ENCODE measurements at regions not wholly inside any gene's neighbourhood (a gene's known extent, or its start where the extent isn't known, plus 50 kb on each side); places are given as distances from the start of the nearest gene placed in this dataset.

DNA sequence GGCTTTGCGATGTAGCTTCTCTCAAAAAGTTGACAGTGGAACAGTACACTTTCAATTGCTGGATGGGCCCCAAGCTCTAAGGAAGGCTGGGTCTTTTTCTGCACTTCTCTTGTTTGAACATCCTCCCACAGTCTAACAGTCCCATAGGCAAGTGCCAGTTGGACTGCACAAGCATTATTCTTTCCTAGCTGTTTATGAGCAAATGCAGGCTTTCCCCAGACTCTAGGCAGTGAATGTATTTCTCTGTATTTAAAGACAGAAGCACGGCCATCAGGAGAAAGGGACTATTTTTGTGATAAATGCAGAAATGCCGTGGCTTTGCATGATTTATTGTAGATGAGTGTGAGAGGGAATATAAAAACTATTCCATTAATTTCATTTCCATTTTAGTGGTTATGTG, 539.3 kb upstream of the LMCD1 start:
- no peaks in the 10 kb centered on the region for H3K27me3 ChIP-seq (ENCODE audit: insufficient read depth, low read depth, low read length)

GRCh38 chr3:7964899-7965298, 536.7 kb upstream of the LMCD1 start:
- no peaks in the 10 kb centered on the region for H3K36me3 ChIP-seq (ENCODE audit: insufficient read depth, low read length)
- no peak overlapping the region for H3K9ac ChIP-seq (ENCODE audit: low read length)
- no peaks in the 10 kb centered on the region for H3K27me3 ChIP-seq (ENCODE audit: insufficient read depth, low read depth, low read length)
- H3K9me2 ChIP-seq (ENCODE audit: insufficient read depth, low read length), result no peaks in the 10 kb centered on the region
- no peaks in the 10 kb centered on the region for H3F3A ChIP-seq (ENCODE audit: insufficient read depth, low read length, poor library complexity, severe bottlenecking)
- H3K4me3 ChIP-seq (ENCODE audit: low read length), result no peak overlapping the region
- H3K4me2 ChIP-seq (ENCODE audit: low read length), result no peak overlapping the region
- H3K79me2 ChIP-seq (replicated peaks; ENCODE audit: insufficient read depth, low read length), result no peaks in the 10 kb centered on the region
- no peaks in the 10 kb centered on the region for H3K9me3 ChIP-seq (ENCODE audit: low read length)
- TF ChIP-seq REST (IDR thresholded peaks at IDR 0.05; ENCODE audit: borderline replicate concordance), result no peak
- no peak overlapping the region for H2AFZ ChIP-seq (ENCODE audit: low read depth, low read length)
- no peak overlapping the region for H3K27ac ChIP-seq (ENCODE audit: low read length)
- no peaks in the 10 kb centered on the region for H4K20me1 ChIP-seq (ENCODE audit: insufficient read depth)

More for the DNA sequence above, 539.3 kb upstream of the LMCD1 start:
- Histone ChIP-seq H3K27ac (ENCODE audit: low read length) (no peak overlapping the region), H3K79me2 (replicated peaks; ENCODE audit: insufficient read depth, low read length) (no peaks in the 10 kb centered on the region), H4K20me1 (ENCODE audit: insufficient read depth) (no peaks in the 10 kb centered on the region), H3K9me3 (ENCODE audit: low read length) (no peaks in the 10 kb centered on the region), H3K9me2 (ENCODE audit: insufficient read depth, low read length) (no peaks in the 10 kb centered on the region), H3K4me2 (ENCODE audit: low read length) (no peak overlapping the region), H3K9ac (ENCODE audit: low read length) (no peak overlapping the region), H3K36me3 (ENCODE audit: insufficient read depth, low read length) (no peaks in the 10 kb centered on the region), H2AFZ (ENCODE audit: low read depth, low read length) (no peak overlapping the region), H3K4me3 (ENCODE audit: low read length) (no peak overlapping the region), H3F3A (ENCODE audit: insufficient read depth, low read length, poor library complexity, severe bottlenecking) (no peaks in the 10 kb centered on the region)
- TF ChIP-seq CTCF (IDR thresholded peaks at IDR 0.05; ENCODE audit: poor library complexity, severe bottlenecking) (no peak), RAD21 (conservative IDR thresholded peaks at IDR 0.05) (no peak), EZH2 (IDR thresholded peaks at IDR 0.05; ENCODE audit: borderline replicate concordance, insufficient read depth, low read length, poor library complexity, severe bottlenecking) (no peak), POLR2AphosphoS5 (IDR thresholded peaks at IDR 0.05) (no peak), REST (IDR thresholded peaks at IDR 0.05; ENCODE audit: borderline replicate concordance) (no peak), TAF1 (IDR thresholded peaks at IDR 0.05; ENCODE audit: low read depth) (no peak), SMC3 (conservative IDR thresholded peaks at IDR 0.05; ENCODE audit: poor library complexity) (no peak), MXI1 (conservative IDR thresholded peaks at IDR 0.05; ENCODE audit: poor library complexity, severe bottlenecking) (no peak)
